HUDEP-2 (cell line): ENCODE measurements at regions not wholly inside any gene's neighbourhood (a gene's known extent, or its start where the extent isn't known, plus 50 kb on each side); places are given as distances from the start of the nearest gene placed in this dataset.

ENCODE experiments used
- DNase-seq, 76 experiments: peaks; one replicate each; lab custom pipeline; 2025; ENCODE audit not compliant: unreplicated experiment in 76 of 76; lab: John Stamatoyannopoulos, UW

DNA sequence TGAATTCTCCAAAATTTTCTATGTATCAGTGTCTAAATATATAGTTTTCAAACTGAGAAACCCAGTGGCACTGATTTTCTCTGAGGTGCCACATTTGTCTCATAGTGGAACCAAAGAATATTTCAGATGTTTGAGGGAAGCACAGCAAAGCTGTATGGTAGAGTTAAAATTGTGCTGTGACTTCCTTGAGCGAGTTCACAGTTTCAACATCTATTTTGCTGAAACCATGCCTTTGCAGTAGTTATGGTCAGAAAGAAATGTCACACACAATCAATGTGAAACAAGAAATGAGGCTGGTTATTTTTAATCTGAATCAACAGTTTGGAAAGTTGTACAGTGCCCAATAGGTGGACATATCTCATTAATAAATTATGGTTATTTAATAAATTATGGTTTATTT is 394.0 kb upstream of the SPTLC3 start:
- DNase-seq, result no peak

DNA sequence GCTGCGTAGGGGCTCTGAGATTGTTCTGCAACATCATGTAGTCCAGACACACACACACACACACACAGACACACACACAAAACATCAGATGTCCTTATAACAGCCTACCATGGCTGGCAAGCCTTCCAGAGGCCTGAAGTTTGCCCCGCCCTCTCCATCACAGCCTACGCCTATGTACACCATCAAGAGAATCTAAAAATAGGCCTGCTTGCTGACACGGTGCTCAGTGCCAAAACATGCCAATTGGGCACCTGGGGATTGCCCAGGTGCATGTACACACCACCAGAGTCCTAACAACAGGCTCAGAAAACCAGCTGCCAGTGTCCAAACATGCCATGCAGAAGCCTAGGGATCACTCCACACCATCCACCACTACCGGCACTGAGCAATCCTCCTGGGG is 391.7 kb upstream of the SPTLC3 start:
- no peak for DNase-seq

DNA sequence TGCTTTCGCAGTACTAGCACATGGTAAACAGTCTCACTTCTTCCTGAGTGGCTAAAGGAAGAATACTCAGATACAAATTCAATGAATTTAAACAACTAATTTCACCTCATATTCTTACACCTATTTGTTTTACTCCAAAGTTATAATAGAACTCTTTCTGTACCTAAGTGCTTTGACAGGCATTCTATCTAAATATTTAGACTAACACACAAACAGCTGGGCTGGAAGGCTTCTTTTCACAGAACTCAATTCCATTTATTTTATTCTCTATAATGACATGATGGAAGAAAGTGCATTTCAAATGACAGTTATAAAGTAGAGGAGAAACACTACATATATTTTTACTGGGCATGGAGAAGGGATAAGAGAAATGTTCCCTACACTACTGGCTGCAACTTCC is 384.9 kb upstream of the SPTLC3 start:
- DNase-seq, result no peak

DNA sequence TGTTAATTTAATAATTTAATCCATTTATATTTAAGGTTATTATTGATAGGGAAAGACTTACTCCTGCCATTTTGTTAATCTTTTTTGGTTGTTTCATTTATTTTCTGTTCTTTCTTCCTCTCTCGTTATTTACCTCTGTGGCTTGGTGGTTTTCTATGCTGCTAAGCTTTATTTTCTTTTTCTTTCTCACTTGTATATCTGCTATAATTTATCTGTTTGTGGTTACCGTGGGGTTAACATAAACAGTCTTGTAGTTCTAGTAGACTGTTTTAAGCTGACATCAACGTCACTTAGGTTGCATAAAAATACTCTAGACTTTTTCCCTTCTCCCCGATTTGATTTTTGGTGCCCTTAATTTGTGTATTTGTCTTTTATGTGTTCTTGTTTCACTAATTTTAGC is 381.3 kb upstream of the SPTLC3 start:
- no peak for DNase-seq

DNA sequence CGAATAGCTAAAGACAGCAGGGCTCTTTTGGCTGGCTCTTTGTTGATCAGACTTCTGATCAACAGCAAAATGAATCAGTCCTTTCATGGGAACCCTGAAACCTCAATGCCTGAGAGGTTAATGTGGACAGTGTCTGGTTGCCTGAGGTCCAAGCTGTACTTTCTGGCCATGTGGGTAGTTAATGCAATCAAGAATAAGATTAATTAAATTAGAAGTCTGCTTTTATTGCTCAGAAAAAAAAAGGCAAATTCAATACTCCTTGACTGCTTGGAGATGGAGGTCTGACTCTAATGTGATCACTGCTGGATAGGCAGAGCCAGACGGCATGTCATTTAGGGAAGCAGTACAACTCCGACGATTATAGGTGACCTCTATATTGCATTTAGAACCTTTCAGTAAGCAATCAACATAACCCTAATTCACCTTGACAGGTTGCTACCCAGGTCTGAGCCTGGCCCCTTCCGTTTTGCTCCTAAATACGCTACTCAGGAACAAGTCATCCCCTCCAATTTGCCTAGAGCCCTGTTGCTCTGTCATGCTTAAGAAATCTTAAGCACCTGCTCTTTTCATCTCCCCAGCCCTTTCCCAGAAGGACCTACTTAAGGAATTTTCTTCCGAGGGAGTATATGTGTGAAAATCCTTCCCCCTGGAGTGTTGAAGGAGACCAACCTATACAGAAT is 370.0 kb upstream of the SPTLC3 start:
- DNase-seq, result no peak

DNA sequence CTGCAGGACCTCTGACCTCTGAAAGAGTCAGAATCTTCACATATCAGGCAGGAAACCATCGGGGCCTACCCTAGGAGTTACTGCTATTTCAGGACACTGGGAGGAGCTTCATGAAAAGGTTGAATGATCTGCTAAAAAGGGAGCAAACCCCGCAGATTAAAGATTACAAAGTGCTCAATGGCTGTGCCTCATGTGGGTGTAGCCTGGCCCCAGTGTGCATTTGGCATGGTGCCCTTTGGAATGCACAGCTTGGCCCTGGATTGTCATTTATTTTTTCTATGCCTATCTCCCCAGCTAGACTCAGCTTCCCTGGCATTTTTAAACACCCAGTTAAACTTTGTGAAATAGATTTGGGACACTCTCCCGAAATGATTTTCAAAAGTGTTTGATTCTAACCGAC is 368.5 kb upstream of the SPTLC3 start:
- DNase-seq, result no peak

DNA sequence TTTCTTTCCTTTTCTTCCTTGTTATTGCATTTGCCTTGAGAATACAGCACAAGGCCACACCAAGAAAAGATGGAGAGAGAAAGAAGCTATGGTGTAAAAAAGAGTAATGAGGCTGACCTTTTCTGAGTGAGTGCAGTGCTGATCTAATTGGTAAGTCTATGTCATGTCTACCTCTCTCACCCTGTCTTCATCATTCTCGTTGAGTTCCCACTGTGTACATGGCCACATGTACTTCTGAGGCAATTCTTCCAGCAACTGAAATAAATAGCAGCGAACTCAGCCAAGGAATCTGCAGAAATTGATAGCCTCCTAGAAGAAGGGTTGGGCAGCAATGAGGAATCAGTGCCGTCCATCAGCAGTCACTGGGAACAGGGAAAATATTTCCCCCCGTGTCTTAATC is 367.2 kb upstream of the SPTLC3 start:
- DNase-seq, result no peak

DNA sequence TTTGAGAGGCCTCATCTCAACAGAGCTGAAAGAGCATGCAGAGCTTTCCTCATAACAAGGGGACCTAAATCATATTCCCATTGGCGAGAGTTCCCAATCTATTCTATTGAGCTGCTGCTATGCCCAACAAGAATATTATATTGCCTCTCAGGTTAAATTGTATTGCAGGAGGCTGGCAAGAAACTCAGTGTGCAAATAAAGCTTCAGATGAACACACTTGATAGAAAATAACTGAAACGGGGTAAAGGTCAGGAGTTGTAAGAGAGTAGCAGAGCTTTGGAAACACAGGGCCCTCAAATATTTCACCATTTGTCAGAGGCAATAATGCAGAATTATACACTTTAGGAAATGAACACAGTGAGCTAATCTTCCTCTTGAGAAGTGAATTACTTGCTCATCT is 364.3 kb upstream of the SPTLC3 start:
- DNase-seq, result no peak

DNA sequence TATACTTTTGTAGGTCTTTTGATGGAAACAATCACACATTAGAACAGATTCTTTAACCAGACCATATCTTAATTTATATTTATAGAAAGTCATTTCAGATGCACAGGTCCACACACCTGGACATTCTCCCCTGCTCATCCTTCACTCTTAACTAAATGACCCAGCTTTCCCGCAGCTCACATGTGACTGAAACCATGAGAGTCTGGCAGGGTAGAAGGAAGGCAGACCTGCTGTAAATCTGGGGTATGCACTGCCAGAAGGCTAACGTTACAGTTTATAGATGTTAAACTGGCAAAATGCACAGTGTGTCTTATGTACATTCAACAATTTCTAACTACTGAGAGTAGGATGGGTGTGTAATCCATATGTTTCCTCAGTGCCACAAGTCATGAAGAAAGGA is 359.5 kb upstream of the SPTLC3 start:
- no peak for DNase-seq

DNA sequence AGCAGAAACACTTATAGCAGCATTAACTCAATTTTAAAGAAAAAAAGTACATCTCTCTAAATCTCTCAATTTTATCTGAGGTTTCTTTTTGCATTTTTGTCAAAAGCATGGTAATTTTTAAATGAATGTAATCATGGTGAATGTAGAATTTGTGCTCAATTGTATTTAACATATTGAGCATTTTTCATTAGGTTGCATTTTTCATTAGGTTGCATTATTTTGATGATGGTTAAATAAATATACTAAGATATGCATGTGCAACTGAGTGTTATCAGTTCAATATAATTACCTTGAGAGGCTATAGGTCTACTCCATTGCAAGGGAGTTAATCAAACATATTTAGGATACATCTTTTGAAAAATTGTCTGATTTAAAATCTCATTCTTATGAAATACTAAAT is 355.1 kb upstream of the SPTLC3 start:
- DNase-seq, result no peak

DNA sequence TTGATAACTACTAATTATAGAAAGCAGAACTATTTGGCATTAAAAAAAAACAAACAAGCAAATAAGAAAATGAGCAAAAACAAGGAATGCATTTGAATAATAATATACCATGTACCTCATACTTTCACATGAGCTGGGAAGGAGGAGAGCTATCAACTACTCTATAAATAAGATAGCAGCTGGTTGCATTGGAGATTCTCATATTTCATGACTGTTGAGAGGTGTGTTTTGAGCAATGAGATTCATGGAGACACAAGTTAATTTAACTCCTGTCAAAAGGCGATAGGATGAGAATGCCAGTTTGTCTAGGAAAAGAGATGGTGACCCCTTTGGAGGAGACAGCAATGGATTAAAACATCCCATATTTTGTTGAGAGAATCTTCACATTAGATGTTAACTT is 348.8 kb upstream of the SPTLC3 start:
- DNase-seq, result no peak

DNA sequence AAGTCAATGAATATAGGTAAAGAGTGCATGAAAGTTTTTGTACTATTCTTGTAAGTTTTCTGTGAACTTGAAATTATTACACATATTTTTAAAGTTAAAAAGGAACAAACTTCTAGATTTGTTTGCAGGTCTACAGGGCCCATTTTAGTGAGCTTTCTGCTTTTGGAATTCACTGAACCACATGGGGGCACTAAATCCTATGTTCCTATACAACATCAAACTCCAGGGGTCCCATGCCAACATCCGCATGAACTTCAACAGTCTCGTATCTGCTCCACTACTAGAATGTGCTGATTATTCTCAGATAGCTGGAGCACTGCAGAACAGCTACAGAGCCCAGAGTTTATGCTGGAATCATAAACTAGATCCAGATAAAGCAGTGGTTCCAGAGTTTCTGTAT is 347.9 kb upstream of the SPTLC3 start:
- DNase-seq, result no peak

DNA sequence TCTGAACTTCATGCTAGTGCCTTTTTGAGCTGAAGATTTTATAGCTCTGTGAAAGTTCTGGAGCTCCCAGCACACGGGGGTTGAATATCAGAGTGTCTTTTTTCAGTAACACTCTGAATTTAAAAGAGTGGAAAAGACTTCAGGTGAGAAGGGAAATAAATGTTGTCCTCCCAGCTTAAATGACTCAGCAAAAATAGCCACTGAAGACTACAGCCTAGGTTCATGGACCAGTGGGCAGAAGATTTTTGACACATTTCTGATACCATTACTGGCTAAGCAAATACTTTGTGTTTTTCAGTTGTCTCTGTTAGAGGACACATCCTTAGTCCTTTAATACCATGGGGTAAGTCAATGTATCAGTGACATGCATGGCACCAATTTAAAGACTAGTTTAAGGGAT is 338.5 kb upstream of the SPTLC3 start:
- no peak for DNase-seq

DNA sequence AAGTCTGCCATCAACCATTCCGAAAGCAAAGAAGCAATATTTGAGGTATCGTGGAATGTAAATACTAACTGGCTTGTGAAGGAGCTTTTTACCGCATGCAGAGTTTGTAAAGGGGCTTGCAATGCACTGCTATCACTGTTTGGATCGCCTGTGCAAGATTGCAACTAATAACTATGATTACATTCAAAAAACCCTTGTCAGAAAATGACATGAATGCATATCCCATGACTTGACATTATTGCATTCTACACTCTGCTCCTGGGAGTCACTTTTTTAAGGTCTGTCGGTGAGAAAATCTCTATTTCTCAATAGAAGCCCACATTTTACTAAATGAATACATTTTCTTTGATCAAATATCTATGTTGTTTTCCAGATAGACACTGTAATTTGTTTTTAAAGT is 335.4 kb upstream of the SPTLC3 start:
- no peak for DNase-seq

DNA sequence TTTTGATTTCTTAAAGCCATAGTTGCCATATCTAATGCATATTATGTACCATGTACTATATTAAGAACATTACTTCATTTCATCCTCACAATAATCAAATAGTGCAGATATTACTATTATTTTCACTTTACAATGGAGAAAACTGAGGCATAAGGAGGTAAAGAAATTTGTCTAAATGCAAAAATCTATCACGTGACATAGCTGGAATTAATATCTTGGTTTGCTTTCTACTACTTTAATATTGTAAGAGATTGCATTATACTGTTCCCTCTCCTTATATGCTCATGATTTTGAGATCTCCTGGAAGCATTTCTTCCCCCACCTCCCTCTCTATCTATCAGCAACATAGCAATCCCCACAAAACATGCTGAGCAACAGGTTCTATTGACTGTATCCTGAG is 330.8 kb upstream of the SPTLC3 start:
- no peak for DNase-seq

DNA sequence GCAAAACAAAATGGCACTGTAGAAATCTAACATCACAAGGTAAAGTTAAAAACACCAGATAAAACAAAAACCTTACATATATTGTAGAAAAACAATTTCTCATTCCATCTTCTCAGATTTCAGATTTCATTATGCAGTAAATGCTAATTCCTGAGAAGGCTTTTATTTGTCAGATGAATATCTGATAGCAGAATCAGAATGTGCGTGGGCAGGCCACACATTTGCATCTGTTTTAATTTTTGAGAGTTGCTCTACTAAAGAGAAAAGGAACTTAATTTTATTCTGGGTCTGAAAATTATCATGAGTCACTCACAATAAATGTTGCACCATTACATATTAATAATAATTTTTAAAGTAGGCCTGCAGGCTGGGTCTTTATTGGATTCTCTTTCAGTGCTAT is 329.3 kb upstream of the SPTLC3 start:
- no peak for DNase-seq

DNA sequence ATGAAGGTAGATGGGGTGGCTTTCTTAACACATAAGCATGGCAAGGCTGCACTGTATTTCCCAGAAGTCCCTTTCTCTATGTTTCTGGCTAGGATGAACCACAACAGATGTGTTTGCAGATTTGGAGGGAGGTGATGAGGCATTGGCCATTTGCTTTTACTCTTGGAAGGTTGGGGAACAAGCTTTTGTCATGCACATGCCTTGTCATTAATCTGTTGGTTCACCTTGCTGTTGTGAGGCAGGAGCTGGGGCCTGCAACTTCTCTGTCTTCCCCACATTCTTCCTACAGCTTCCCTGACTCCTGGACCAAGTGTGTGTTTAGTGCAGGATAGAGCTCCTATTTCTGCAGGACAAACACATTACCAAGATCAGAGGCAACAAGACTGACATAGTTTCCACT is 326.2 kb upstream of the SPTLC3 start:
- no peak for DNase-seq

DNA sequence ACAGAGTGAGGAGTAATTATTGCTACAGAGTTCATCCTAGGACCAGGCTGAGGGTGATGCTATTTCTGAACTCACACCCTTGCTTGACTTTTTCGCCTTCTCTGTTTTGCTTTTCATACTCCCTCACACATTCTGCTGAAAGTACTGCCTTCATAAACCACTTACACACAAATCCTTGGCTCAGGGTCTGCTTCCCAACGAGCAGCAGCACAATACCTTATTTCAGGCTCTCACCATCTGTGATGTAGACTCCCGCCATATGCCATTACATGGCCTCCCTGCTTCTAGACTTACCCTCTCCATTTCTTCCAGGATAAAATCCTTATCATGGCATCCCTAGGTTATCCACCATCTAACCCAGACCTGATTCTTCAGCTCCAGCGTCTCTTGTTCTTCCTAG is 321.3 kb upstream of the SPTLC3 start:
- no peak for DNase-seq

DNA sequence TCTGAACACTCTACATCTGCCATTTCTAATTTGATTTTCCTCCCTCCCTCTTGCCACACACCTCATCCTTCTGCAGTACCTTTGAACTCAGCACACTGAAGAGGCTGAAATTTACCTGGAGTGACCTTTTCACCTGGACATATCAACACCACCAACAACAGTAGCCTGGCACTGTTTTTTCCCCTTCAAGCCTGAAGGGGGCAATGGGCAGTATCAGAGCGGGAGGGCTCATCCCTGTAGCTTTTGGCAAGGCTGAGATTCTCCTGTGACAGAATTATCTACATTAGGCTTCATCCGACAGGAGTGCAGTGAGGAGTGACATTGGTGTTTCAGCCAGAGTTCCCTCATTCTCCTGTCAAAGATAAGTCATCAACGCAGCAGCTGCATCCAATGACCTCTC is 312.8 kb upstream of the SPTLC3 start:
- no peak for DNase-seq

DNA sequence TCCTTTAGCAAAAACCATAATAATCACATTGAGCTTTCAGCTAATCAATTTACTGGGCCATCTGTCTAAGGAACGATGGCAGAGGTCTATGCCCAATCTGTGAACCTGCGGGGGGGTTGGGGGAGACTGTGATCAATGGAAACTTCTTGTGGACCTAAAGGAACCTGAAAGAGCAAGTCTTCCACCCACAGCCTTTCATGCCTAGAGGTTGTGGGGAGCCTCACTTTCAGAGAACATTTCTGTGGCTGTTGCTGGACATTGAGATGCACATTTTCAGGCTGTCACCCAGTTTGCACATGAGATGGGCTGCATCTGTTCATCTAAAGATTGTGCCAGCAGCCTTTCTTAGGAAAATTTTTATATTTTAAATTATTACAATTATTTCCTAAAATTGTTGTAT is 310.0 kb upstream of the SPTLC3 start:
- no peak for DNase-seq

DNA sequence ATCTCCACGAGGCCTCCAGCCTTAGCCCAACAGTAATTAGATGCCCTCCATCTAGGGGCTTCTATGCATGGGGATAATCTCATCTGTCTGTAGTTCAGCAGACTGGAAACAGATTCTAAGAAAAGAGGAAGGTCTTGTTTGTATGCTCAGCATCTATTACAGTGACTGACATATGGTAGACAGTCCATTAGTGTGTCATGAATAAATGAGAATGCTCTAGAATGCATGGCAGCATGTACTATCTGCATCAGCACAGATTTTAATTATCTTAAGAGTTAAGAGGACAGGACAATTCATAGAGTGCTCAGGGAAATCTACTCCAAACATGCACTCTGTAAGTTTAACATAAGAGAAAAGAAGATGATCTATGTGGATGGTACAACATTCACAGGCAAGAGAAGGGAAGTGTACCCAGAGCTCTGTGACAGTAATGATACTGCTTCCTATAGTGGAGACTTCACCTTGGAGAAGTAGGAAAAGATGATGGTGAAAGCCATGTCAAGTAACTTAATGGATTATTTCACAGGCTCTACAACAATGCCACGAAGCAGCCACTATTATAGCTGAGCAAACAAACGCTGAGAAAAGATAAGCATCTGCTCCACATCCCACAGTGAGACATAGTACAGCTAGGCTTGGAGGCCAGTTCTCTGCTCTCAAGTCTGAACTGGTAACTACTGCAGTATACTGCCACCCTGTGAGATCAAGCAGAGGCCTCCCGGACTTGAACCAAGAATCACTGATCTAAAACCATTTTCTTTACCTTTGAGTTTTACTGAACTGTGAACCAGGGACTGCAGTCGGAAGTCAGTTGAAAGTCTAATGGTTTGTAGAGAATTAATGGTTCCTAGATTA is 309.2 kb upstream of the SPTLC3 start:
- no peak for DNase-seq

DNA sequence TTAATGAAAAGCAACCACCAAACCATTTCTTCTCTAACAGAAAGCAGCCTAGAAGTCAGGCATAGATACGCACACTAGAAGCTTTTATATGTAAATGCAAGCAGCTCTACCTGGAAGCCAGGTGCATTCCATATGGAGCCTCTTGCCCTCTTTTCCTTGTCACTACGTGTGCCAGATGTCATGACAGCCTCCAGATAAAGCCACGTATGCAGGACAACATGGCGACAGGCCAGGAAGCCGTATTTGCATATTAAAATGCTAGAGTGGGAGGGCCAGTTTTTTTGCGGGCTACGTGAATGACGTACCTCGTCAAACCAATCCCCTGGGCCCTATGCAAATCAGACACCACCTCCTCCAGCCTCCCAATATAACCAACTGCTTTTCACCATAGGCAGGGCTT is 308.1 kb upstream of the SPTLC3 start:
- DNase-seq, result no peak

DNA sequence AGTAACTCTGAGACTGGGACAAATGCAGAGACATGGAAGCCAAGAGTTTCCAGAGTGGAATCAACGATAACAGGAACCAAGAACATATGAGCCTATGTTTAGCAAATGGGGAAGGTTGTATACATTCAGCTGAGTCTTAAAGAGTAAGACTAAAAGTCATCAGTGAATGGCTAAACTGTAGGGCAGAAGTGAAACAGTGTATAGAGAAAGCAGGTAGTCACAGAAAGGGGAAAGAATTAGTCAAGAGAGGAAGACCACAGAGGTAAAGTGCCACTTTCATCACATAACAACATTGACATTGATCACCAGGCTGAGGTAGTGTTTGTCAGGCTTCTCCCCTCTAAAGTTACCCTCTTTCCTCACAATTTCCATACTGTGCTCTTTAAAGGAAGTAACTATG is 306.5 kb upstream of the SPTLC3 start:
- DNase-seq, result no peak
